CD14-positive monocyte (primary cell): ENCODE measurements at regions not wholly inside any gene's neighbourhood (a gene's known extent, or its start where the extent isn't known, plus 50 kb on each side); places are given as distances from the start of the nearest gene placed in this dataset.

Experiments used
- DNase-seq, 3 donors: peaks; one replicate each; pipeline ENCODE4 v3.0.0-alpha.2; 2011 to 2022
- H2AFZ ChIP-seq: 2 replicates; pipeline ENCODE4 v1.6.0; 2012; ENCODE audit warnings: mild to moderate bottlenecking, low read depth, low read length, inconsistent platforms; ENCODE audit not compliant: insufficient read depth, poor library complexity, severe bottlenecking
- H3K27ac ChIP-seq, 2 donors: 1 replicate in 1 of 2; 2 replicates in 1 of 2; pipeline ENCODE4 v1.5.1; 2012 to 2013; ENCODE audit warnings: low read length in 2 of 2, control low read depth in 1 of 2, inconsistent platforms in 1 of 2, low read depth in 1 of 2, mild to moderate bottlenecking in 1 of 2
- H3K27me3 ChIP-seq, 2 donors: one replicate each; pipeline versions ENCODE4 v1.6.0 to v1.6.1; 2011 to 2013; ENCODE audit warnings: low read length in 2 of 2; ENCODE audit not compliant: control insufficient read depth in 2 of 2, insufficient read depth in 2 of 2
- H3K36me3 ChIP-seq, 2 donors: replicated peaks in 1 of 2; 1 replicate in 1 of 2; 2 replicates in 1 of 2; pipeline versions ENCODE4 v1.5.1 to v1.6.1; 2012 to 2013; ENCODE audit warnings: low read length in 2 of 2, control low read depth in 1 of 2, inconsistent platforms in 1 of 2, mild to moderate bottlenecking in 1 of 2; ENCODE audit not compliant: insufficient read depth in 2 of 2, control insufficient read depth in 1 of 2
- H3K4me1 ChIP-seq, 2 donors: 1 replicate in 1 of 2; 2 replicates in 1 of 2; pipeline versions ENCODE4 v1.5.1 to v1.6.1; 2012 to 2013; ENCODE audit warnings: low read length in 2 of 2, control low read depth in 1 of 2, inconsistent platforms in 1 of 2, mild to moderate bottlenecking in 1 of 2, moderate library complexity in 1 of 2; ENCODE audit not compliant: insufficient read depth in 2 of 2, control insufficient read depth in 1 of 2
- H3K4me2 ChIP-seq: replicated peaks from 2 replicates; pipeline ENCODE3; 2012; ENCODE audit warnings: low read length, moderate library complexity, mild to moderate bottlenecking; ENCODE audit not compliant: poor library complexity, severe bottlenecking; ENCODE audit errors: extremely low read depth
- H3K4me3 ChIP-seq, 3 experiments: fragments of 200-600 bp in 1 of 3; sonication (generic) in 1 of 3; replicated peaks in 1 of 3; 1 replicate in 2 of 3; 2 replicates in 1 of 3; pipeline ENCODE4 v1.5.1; 2011 to 2013; ENCODE audit warnings: low read length in 3 of 3, mild to moderate bottlenecking in 3 of 3, control low read depth in 2 of 3, low read depth in 2 of 3, inconsistent platforms in 1 of 3, moderate library complexity in 1 of 3
- H3K79me2 ChIP-seq: 2 replicates; pipeline ENCODE4 v1.6.0; 2012; ENCODE audit warnings: mild to moderate bottlenecking, control low read depth, inconsistent platforms, low read length, moderate library complexity; ENCODE audit not compliant: insufficient read depth
- H3K9ac ChIP-seq: 2 replicates; pipeline ENCODE4 v1.6.0; 2017; ENCODE audit warnings: low read length, mild to moderate bottlenecking; ENCODE audit not compliant: insufficient read depth, poor library complexity, severe bottlenecking
- H3K9me3 ChIP-seq, 2 donors: replicated peaks in 1 of 2; 1 replicate in 1 of 2; 2 replicates in 1 of 2; pipeline versions ENCODE4 v1.5.1 to v1.6.1; 2012 to 2013; ENCODE audit warnings: low read length in 2 of 2, control low read depth in 1 of 2; ENCODE audit not compliant: control insufficient read depth in 1 of 2, insufficient read depth in 1 of 2
- H4K20me1 ChIP-seq: 2 replicates; pipeline ENCODE4 v1.6.0; 2012; ENCODE audit warnings: mild to moderate bottlenecking, low read length, control low read depth, moderate library complexity; ENCODE audit not compliant: insufficient read depth
- H3K27ac Mint-ChIP-seq, 7 donors: one replicate each; pipeline ENCODE4 v1.8.0; 2020; ENCODE audit warnings: mild to moderate bottlenecking in 7 of 7, mixed read lengths in 7 of 7, moderate library complexity in 6 of 7, inconsistent platforms in 2 of 7
- H3K27me3 Mint-ChIP-seq, 3 donors: one replicate each; pipeline ENCODE4 v1.8.0; 2021 to 2022; ENCODE audit warnings: low read depth in 3 of 3, mild to moderate bottlenecking in 3 of 3, mixed read lengths in 3 of 3, moderate library complexity in 3 of 3, inconsistent platforms in 1 of 3
- H3K36me3 Mint-ChIP-seq, 2 donors: one replicate each; pipeline ENCODE4 v1.8.0; 2020; ENCODE audit warnings: mixed read lengths in 2 of 2, inconsistent platforms in 1 of 2, mild to moderate bottlenecking in 1 of 2
- H3K4me1 Mint-ChIP-seq: one replicate; pipeline ENCODE4 v1.8.0; 2020; ENCODE audit warnings: mild to moderate bottlenecking, mixed read lengths
- H3K4me3 Mint-ChIP-seq, 2 donors: one replicate each; pipeline ENCODE4 v1.8.0; 2020; ENCODE audit warnings: mild to moderate bottlenecking in 2 of 2, mixed read lengths in 2 of 2, moderate library complexity in 1 of 2
- H3K9me3 Mint-ChIP-seq, 7 donors: one replicate each; pipeline ENCODE4 v1.8.0; 2020 to 2022; ENCODE audit warnings: mixed read lengths in 7 of 7, mild to moderate bottlenecking in 6 of 7, moderate library complexity in 6 of 7, inconsistent platforms in 2 of 7
- WGBS: methylation state at CpG from one replicate; pipeline ENCODE4 v1.1.5; 2013; ENCODE audit warnings: missing lambda C conversion rate; ENCODE audit not compliant: insufficient coverage; 5-methylcytosine and 5-hydroxymethylcytosine counted together
- intact Hi-C, 2 donors: fragments of 100-400 bp; cut with micrococcal nuclease; formaldehyde crosslinking; loops; one replicate each; pipeline versions ENCODE4 v1.15.0 to v1.15.1; 2023
- TF ChIP-seq, protein P1 (sequence below): fragments of 200-600 bp; IDR thresholded peaks from one replicate; pipeline ENCODE4 v1.8.0; 2022; ENCODE audit warnings: antibody characterized with exemption, mild to moderate bottlenecking

GRCh38 chr10:37640301-37640700 is 217.1 kb downstream of the ZNF248 start:
- no peak for DNase-seq
- Mint-ChIP-seq H3K4me1 (no peaks in the 10 kb centered on the region), H3K9me3 (peaks cover 22 to 55% (median 46%) of the 10 kb centered on the region in 7 donors), H3K4me3 (no peak overlapping the region), H3K27ac (no peak overlapping the region), H3K27me3 (no peaks in the 10 kb centered on the region), H3K36me3 (no peaks in the 10 kb centered on the region)
- Histone ChIP-seq H3K36me3 (no peaks in the 10 kb centered on the region), H3K27me3 (no peaks in the 10 kb centered on the region), H3K4me2 (no peak overlapping the region), H3K4me3 (no peak overlapping the region), H3K27ac (no peak overlapping the region), H3K79me2 (no peaks in the 10 kb centered on the region), H3K9me3 (peaks cover 55 to 62% of the 10 kb centered on the region in 2 donors), H4K20me1 (no peaks in the 10 kb centered on the region), H3K9ac (no peak overlapping the region), H3K4me1 (no peaks in the 10 kb centered on the region), H2AFZ (no peak overlapping the region)
- intact Hi-C loops, result no loop called here
- WGBS, result no CpG with 5 or more reads among the region's 8 CpGs
- TF ChIP-seq, protein P1, sequence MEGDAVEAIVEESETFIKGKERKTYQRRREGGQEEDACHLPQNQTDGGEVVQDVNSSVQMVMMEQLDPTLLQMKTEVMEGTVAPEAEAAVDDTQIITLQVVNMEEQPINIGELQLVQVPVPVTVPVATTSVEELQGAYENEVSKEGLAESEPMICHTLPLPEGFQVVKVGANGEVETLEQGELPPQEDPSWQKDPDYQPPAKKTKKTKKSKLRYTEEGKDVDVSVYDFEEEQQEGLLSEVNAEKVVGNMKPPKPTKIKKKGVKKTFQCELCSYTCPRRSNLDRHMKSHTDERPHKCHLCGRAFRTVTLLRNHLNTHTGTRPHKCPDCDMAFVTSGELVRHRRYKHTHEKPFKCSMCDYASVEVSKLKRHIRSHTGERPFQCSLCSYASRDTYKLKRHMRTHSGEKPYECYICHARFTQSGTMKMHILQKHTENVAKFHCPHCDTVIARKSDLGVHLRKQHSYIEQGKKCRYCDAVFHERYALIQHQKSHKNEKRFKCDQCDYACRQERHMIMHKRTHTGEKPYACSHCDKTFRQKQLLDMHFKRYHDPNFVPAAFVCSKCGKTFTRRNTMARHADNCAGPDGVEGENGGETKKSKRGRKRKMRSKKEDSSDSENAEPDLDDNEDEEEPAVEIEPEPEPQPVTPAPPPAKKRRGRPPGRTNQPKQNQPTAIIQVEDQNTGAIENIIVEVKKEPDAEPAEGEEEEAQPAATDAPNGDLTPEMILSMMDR, result no peak

DNA sequence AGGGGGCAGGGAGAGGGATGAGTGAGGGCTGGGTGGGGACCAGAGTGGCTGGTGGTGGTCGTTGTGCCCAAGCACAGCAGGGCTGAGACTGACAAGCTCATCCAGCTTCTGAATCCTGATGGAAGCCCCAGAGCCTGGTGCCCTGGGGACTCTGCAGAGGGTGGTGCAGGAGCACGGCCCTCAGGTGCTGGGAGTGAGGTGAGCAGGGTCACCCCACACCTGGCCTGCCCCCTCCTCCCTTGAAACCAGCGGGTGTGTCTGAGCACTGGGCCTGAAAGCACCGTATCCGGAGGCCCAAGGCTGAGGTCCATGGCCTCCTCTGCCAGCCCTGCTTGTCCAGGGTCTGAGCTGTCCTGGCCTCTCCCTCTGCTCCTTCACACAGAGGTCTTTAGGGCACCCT is 218.2 kb downstream of the ZNF248 start:
- no peak overlapping the region for H3K4me3 Mint-ChIP-seq
- Histone ChIP-seq H3K4me1 (no peaks in the 10 kb centered on the region), H3K27me3 (no peaks in the 10 kb centered on the region), H3K27ac (no peak overlapping the region), H2AFZ (no peak overlapping the region), H3K36me3 (no peaks in the 10 kb centered on the region), H3K9me3 (peaks cover 65 to 73% of the 10 kb centered on the region in 2 donors), H3K79me2 (no peaks in the 10 kb centered on the region), H3K4me2 (no peak overlapping the region), H4K20me1 (no peaks in the 10 kb centered on the region), H3K9ac (no peak overlapping the region), H3K4me3 (no peak overlapping the region)
- H3K36me3 Mint-ChIP-seq, result no peaks in the 10 kb centered on the region
- intact Hi-C loops, result no loop called here
- H3K9me3 Mint-ChIP-seq, result peaks cover 27 to 64% (median 51%) of the 10 kb centered on the region in 7 donors
- no peaks in the 10 kb centered on the region for H3K4me1 Mint-ChIP-seq
- DNase-seq, result no peak
- H3K27ac Mint-ChIP-seq, result no peak overlapping the region
- WGBS, result 95% methylated on average over 3 of the region's 5 CpGs
- H3K27me3 Mint-ChIP-seq, result no peaks in the 10 kb centered on the region
- TF ChIP-seq, protein P1, result no peak
